ENCODE measurements at regions not wholly inside any gene's neighbourhood (a gene's known extent, or its start where the extent isn't known, plus 50 kb on each side); places are given as distances from the start of the nearest gene placed in this dataset.

GRCh38 chr16:64754279-64754678 is 367.6 kb downstream of the CDH11 start (continued):
- TF ChIP-seq BHLHE40 (IDR thresholded peaks at IDR 0.05; ENCODE audit: borderline replicate concordance in 1 of 2, low read depth in 2 of 2, low read length in 1 of 2): no peak
- TF ChIP-seq NR2F1 (conservative IDR thresholded peaks at IDR 0.05): no peak

GRCh38 chr16:64751906-64752305 is 370.0 kb downstream of the CDH11 start:
- in situ Hi-C loops (cut with MboI) (no loop called here), intact Hi-C loops (cut with micrococcal nuclease; ENCODE audit: unreplicated experiment) (no loop called here)
- no peak overlapping the region for H3K27ac ChIP-seq (ENCODE audit: control insufficient read depth, insufficient read depth)
- H3K36me3 ChIP-seq (ENCODE audit: control insufficient read depth in 2 of 2, insufficient read depth in 2 of 2, low read length in 1 of 2): no peaks in the 10 kb centered on the region
- no peak overlapping the region for H3K9ac ChIP-seq (ENCODE audit: control insufficient read depth, insufficient read depth, low read length)
- H3K9me3 ChIP-seq (replicated peaks; ENCODE audit: control insufficient read depth, insufficient read depth, low read length): no peaks in the 10 kb centered on the region
- FAIRE-seq (no peak), ATAC-seq (no peak), DNase-seq (ENCODE audit: low read depth, low spot score) (no peak)
- H3K79me2 ChIP-seq (ENCODE audit: control insufficient read depth, insufficient read depth, low read length): no peaks in the 10 kb centered on the region
- ChIA-PET POLR2A (no interaction called here), SMC1A (ENCODE audit: uncharacterized antibody, unreplicated experiment) (no interaction called here), CTCF (no interaction called here), RAD21 (ENCODE audit: unreplicated experiment) (interaction anchor here (0.9 kb wide), 1 partner anchor 113 kb away, joined by 4 read pairs; no protein-coding TSS in a partner anchor)
- H3K4me3 ChIP-seq: no peak overlapping the region
- no peaks in the 10 kb centered on the region for H4K20me1 ChIP-seq (ENCODE audit: control insufficient read depth, insufficient read depth)
- no peak overlapping the region for H3K4me2 ChIP-seq (ENCODE audit: control insufficient read depth, insufficient read depth)
- no peak overlapping the region for H2AFZ ChIP-seq (ENCODE audit: control insufficient read depth, low read depth, low read length)
- no TSS peak for BruUV-seq (replicated peaks)
- no peaks in the 10 kb centered on the region for H3K4me1 ChIP-seq (ENCODE audit: control insufficient read depth, insufficient read depth, low read length)
- no peaks in the 10 kb centered on the region for H3K27me3 ChIP-seq (replicated peaks in 1 of 2; ENCODE audit: control insufficient read depth in 2 of 2, insufficient read depth in 2 of 2, low read length in 1 of 2)
- TF ChIP-seq EGR1 (IDR thresholded peaks at IDR 0.05; ENCODE audit: borderline replicate concordance in 1 of 2, low read depth in 2 of 2, low read length in 2 of 2): no peak
- TF ChIP-seq RELB (IDR thresholded peaks at IDR 0.05; ENCODE audit: low read depth): no peak
- no peak for TF ChIP-seq MTA3 (IDR thresholded peaks at IDR 0.05; ENCODE audit: borderline replicate concordance, low read length)
- TF ChIP-seq NR2C2 (IDR thresholded peaks at IDR 0.05; ENCODE audit: borderline replicate concordance, control insufficient read depth, insufficient read length, low read depth): no peak
- no peak for TF ChIP-seq ATF7 (IDR thresholded peaks at IDR 0.05; ENCODE audit: low read depth)
- no peak for TF ChIP-seq KAT2A (conservative IDR thresholded peaks at IDR 0.05; ENCODE audit: control insufficient read depth, low read depth, low read length)
- no peak for TF ChIP-seq RBBP5 (conservative IDR thresholded peaks at IDR 0.05)
- no peak for TF ChIP-seq SIX5 (IDR thresholded peaks at IDR 0.05; ENCODE audit: low read depth, low read length, severe bottlenecking)
- no peak for TF ChIP-seq SREBF1 (IDR thresholded peaks at IDR 0.05; ENCODE audit: low read length)
- TF ChIP-seq USF2 (IDR thresholded peaks at IDR 0.05; ENCODE audit: borderline replicate concordance, low read depth, low read length): no peak
- no peak for TF ChIP-seq TCF7 (IDR thresholded peaks at IDR 0.05; ENCODE audit: borderline replicate concordance)
- TF ChIP-seq, protein P1, sequence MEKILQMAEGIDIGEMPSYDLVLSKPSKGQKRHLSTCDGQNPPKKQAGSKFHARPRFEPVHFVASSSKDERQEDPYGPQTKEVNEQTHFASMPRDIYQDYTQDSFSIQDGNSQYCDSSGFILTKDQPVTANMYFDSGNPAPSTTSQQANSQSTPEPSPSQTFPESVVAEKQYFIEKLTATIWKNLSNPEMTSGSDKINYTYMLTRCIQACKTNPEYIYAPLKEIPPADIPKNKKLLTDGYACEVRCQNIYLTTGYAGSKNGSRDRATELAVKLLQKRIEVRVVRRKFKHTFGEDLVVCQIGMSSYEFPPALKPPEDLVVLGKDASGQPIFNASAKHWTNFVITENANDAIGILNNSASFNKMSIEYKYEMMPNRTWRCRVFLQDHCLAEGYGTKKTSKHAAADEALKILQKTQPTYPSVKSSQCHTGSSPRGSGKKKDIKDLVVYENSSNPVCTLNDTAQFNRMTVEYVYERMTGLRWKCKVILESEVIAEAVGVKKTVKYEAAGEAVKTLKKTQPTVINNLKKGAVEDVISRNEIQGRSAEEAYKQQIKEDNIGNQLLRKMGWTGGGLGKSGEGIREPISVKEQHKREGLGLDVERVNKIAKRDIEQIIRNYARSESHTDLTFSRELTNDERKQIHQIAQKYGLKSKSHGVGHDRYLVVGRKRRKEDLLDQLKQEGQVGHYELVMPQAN (conservative IDR thresholded peaks at IDR 0.05): no peak
